ENCODE measurements at regions not wholly inside any gene's neighbourhood (a gene's known extent, or its start where the extent isn't known, plus 50 kb on each side); places are given as distances from the start of the nearest gene placed in this dataset.

- TF ChIP-seq, protein P1, sequence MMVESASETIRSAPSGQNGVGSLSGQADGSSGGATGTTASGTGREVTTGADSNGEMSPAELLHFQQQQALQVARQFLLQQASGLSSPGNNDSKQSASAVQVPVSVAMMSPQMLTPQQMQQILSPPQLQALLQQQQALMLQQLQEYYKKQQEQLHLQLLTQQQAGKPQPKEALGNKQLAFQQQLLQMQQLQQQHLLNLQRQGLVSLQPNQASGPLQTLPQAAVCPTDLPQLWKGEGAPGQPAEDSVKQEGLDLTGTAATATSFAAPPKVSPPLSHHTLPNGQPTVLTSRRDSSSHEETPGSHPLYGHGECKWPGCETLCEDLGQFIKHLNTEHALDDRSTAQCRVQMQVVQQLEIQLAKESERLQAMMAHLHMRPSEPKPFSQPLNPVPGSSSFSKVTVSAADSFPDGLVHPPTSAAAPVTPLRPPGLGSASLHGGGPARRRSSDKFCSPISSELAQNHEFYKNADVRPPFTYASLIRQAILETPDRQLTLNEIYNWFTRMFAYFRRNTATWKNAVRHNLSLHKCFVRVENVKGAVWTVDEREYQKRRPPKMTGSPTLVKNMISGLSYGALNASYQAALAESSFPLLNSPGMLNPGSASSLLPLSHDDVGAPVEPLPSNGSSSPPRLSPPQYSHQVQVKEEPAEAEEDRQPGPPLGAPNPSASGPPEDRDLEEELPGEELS (CRISPR knock-in tag; IDR thresholded peaks at IDR 0.05; ENCODE audit: borderline replicate concordance), result no peak
- TF ChIP-seq ZNF140 (CRISPR knock-in tag; IDR thresholded peaks at IDR 0.05) (no peak), PRPF4 (IDR thresholded peaks at IDR 0.05; ENCODE audit: insufficient read depth, low read depth, low read length, poor library complexity, severe bottlenecking) (no peak), MAZ (CRISPR knock-in tag; conservative IDR thresholded peaks at IDR 0.05 in 1 of 2, IDR thresholded peaks at IDR 0.05 in 1 of 2) (no peak), NFE2L1 (tag; IDR thresholded peaks at IDR 0.05; ENCODE audit: borderline replicate concordance, low read depth) (no peak), RBFOX2 (IDR thresholded peaks at IDR 0.05; ENCODE audit: low read depth, low read length) (no peak), ARID1B (IDR thresholded peaks at IDR 0.05) (no peak), SAP30 (IDR thresholded peaks at IDR 0.05; ENCODE audit: borderline replicate concordance, insufficient read depth, low read depth, low read length, poor library complexity, severe bottlenecking) (no peak), POLR2A (conservative IDR thresholded peaks at IDR 0.05) (no peak)
- TF ChIP-seq, protein P2, sequence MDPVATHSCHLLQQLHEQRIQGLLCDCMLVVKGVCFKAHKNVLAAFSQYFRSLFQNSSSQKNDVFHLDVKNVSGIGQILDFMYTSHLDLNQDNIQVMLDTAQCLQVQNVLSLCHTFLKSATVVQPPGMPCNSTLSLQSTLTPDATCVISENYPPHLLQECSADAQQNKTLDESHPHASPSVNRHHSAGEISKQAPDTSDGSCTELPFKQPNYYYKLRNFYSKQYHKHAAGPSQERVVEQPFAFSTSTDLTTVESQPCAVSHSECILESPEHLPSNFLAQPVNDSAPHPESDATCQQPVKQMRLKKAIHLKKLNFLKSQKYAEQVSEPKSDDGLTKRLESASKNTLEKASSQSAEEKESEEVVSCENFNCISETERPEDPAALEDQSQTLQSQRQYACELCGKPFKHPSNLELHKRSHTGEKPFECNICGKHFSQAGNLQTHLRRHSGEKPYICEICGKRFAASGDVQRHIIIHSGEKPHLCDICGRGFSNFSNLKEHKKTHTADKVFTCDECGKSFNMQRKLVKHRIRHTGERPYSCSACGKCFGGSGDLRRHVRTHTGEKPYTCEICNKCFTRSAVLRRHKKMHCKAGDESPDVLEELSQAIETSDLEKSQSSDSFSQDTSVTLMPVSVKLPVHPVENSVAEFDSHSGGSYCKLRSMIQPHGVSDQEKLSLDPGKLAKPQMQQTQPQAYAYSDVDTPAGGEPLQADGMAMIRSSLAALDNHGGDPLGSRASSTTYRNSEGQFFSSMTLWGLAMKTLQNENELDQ (CRISPR knock-in tag; IDR thresholded peaks at IDR 0.05; ENCODE audit: borderline replicate concordance), result no peak
Observed at GRCh38 chr2:134031539-134031938, 222.3 kb upstream of the MGAT5 start.
